Ovary (tissue), 7 donors: ENCODE measurements at regions not wholly inside any gene's neighbourhood (a gene's known extent, or its start where the extent isn't known, plus 50 kb on each side); places are given as distances from the start of the nearest gene placed in this dataset.
A peak's percentile ranks its signal among the peaks of the same experiment; 100 is the strongest.

ENCODE experiments used
- DNase-seq, 5 donors: peaks; one replicate each; pipeline ENCODE4 v3.0.0-alpha.2; 2019 to 2020
- H3K27ac ChIP-seq, 2 donors: fragments of 200-600 bp; one replicate each; pipeline versions ENCODE4 v1.5.1 to v1.8.0; 2019 to 2022
- H3K27me3 ChIP-seq: fragments of 200-600 bp; one replicate; pipeline ENCODE4 v1.8.0; 2022
- H3K36me3 ChIP-seq: fragments of 200-600 bp; sonication (generic); one replicate; pipeline ENCODE4 v1.5.1; 2019
- H3K4me1 ChIP-seq: one replicate; pipeline ENCODE4 v1.8.1; 2013; ENCODE audit warnings: mild to moderate bottlenecking, moderate library complexity; ENCODE audit not compliant: insufficient read depth
- H3K4me3 ChIP-seq: fragments of 200-600 bp; sonication (generic); one replicate; pipeline ENCODE4 v1.5.1; 2017
- H3K9me3 ChIP-seq, 2 donors: fragments of 200-600 bp in 1 of 2; sonication (generic) in 1 of 2; one replicate each; pipeline versions ENCODE4 v1.5.1 to v1.8.1; 2013 to 2019; ENCODE audit warnings: mild to moderate bottlenecking in 1 of 2, moderate library complexity in 1 of 2
- EP300 ChIP-seq: sonication (generic); formaldehyde crosslinking; IDR thresholded peaks from one replicate; pipeline ENCODE4 v1.6.1; 2017; ENCODE audit warnings: antibody characterized with exemption
- POLR2A ChIP-seq: fragments of 450-650 bp; IDR thresholded peaks from one replicate; pipeline ENCODE4 v1.6.1; 2017; ENCODE audit warnings: antibody characterized with exemption, mild to moderate bottlenecking, moderate library complexity
- WGBS, 3 donors: extraction: QIAGEN DNeasy Blood & Tissue Kit in 1 of 3; methylation state at CpG; one replicate each; pipeline versions ENCODE4 v1.1.5 to v1.1.7; 2013 to 2017; 5-methylcytosine and 5-hydroxymethylcytosine counted together
- intact Hi-C, 4 donors: fragments of 100-400 bp; cut with DNase I; formaldehyde crosslinking; loops; one replicate each; pipeline versions ENCODE4 v1.11.0 to v1.15.1; 2022 to 2023
- TF ChIP-seq, protein P1 (sequence below), 3 donors: fragments of 450-650 bp in 2 of 3; fragments of 200-600 bp in 1 of 3; IDR thresholded peaks; one replicate each; pipeline versions ENCODE4 v1.5.1 to v1.8.0; 2016 to 2022; ENCODE audit warnings: antibody characterized with exemption in 3 of 3, mild to moderate bottlenecking in 1 of 3
- donor health status: DM: no; HTN: no; CAD: no; lungs with moderate emphysema.
- donor health status: DM: no; HTN: no; CAD: no.
- donor health status: Bipolar disorder and iron deficiency.
- donor health status: DM: no; HTN: no; CAD: no.
- donor health status: DM: yes; HTN: yes; CAD: no.

DNA sequence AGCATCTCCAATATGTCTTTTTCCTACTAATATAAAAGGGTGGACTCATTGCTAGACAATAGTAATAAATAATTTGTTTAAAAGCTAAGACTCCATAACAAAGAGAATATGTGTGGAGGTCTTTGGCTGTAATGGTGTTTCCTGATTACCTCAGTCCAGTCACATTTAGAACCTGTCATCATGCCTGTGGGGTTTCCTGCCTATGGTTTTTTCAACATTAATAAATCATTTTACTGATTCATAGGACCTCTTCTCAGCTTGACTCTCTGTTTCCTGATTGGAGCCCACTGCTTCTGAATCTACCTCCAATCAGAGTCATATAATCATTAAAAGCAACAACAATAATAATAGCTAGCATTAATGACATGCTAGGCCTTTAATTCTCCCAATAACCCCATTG lies 52.4 kb upstream of the GNAI1 start:
- Histone ChIP-seq H3K27me3 (no peaks in the 10 kb centered on the region), H3K4me3 (no peak overlapping the region), H3K9me3 (no peaks in the 10 kb centered on the region), H3K4me1 (peaks cover 3% of the 10 kb centered on the region), H3K27ac (no peak overlapping the region), H3K36me3 (no peaks in the 10 kb centered on the region)
- TF ChIP-seq POLR2A (no peak), EP300 (no peak)
- TF ChIP-seq, protein P1, sequence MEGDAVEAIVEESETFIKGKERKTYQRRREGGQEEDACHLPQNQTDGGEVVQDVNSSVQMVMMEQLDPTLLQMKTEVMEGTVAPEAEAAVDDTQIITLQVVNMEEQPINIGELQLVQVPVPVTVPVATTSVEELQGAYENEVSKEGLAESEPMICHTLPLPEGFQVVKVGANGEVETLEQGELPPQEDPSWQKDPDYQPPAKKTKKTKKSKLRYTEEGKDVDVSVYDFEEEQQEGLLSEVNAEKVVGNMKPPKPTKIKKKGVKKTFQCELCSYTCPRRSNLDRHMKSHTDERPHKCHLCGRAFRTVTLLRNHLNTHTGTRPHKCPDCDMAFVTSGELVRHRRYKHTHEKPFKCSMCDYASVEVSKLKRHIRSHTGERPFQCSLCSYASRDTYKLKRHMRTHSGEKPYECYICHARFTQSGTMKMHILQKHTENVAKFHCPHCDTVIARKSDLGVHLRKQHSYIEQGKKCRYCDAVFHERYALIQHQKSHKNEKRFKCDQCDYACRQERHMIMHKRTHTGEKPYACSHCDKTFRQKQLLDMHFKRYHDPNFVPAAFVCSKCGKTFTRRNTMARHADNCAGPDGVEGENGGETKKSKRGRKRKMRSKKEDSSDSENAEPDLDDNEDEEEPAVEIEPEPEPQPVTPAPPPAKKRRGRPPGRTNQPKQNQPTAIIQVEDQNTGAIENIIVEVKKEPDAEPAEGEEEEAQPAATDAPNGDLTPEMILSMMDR (IDR thresholded peaks at IDR 0.05): no peak
- DNase-seq: no peak
- intact Hi-C loops: no loop called here

GRCh38 chr7:80078886-80079285 lies 55.7 kb upstream of the GNAI1 start:
- TF ChIP-seq POLR2A (no peak), EP300 (no peak)
- TF ChIP-seq, protein P1 (IDR thresholded peaks at IDR 0.05): no peak
- Histone ChIP-seq H3K27ac (no peak overlapping the region), H3K36me3 (no peaks in the 10 kb centered on the region), H3K4me3 (no peak overlapping the region), H3K4me1 (peaks cover 3% of the 10 kb centered on the region), H3K27me3 (no peaks in the 10 kb centered on the region), H3K9me3 (no peaks in the 10 kb centered on the region)
- WGBS, 3 donors: 86 to 88% (median 88%) methylated on average over 3 of the region's 3 CpGs
- intact Hi-C loops: no loop called here
- no peak for DNase-seq

- no peaks in the 10 kb centered on the region for H3K27me3 ChIP-seq
- no peak for DNase-seq
- 10 to 12% (median 11%) methylated on average over 5 of the region's 5 CpGs for WGBS, 3 donors
- no peak overlapping the region for H3K27ac ChIP-seq
- H3K4me3 ChIP-seq: peak overlapping the region; percentile 18
- intact Hi-C loops: no loop called here
- no peaks in the 10 kb centered on the region for H3K9me3 ChIP-seq
- peaks cover 3% of the 10 kb centered on the region for H3K4me1 ChIP-seq
- TF ChIP-seq POLR2A (no peak), EP300 (no peak)
- TF ChIP-seq, protein P1 (IDR thresholded peaks at IDR 0.05): no peak
- no peaks in the 10 kb centered on the region for H3K36me3 ChIP-seq
Observed at GRCh38 chr7:80078159-80078731, 56.4 kb upstream of the GNAI1 start.

GRCh38 chr7:80070391-80070790 lies 64.2 kb upstream of the GNAI1 start:
- TF ChIP-seq POLR2A (no peak), EP300 (no peak)
- TF ChIP-seq, protein P1 (IDR thresholded peaks at IDR 0.05): no peak
- no peak for DNase-seq
- H3K9me3 ChIP-seq: no peaks in the 10 kb centered on the region
- no peaks in the 10 kb centered on the region for H3K27me3 ChIP-seq
- no peak overlapping the region for H3K4me3 ChIP-seq
- intact Hi-C loops: no loop called here
- H3K36me3 ChIP-seq: no peaks in the 10 kb centered on the region
- H3K4me1 ChIP-seq: peaks cover 1% of the 10 kb centered on the region
- WGBS, 3 donors: 11 to 31% (median 14%) methylated on average over 2 of the region's 2 CpGs
- no peak overlapping the region for H3K27ac ChIP-seq
